ENCODE measurements at regions not wholly inside any gene's neighbourhood (a gene's known extent, or its start where the extent isn't known, plus 50 kb on each side); places are given as distances from the start of the nearest gene placed in this dataset.
"Not testable (repeated sequence)": the region's sequence is repeated elsewhere in the genome, so short reads cannot be mapped to it uniquely, and the experiment has no call there.

GRCh38 chr17:70539132-70539924 is 370.0 kb downstream of the KCNJ2 start:
- no peak for DNase-seq
- intact Hi-C loops (cut with DNase I): no loop called here

DNA sequence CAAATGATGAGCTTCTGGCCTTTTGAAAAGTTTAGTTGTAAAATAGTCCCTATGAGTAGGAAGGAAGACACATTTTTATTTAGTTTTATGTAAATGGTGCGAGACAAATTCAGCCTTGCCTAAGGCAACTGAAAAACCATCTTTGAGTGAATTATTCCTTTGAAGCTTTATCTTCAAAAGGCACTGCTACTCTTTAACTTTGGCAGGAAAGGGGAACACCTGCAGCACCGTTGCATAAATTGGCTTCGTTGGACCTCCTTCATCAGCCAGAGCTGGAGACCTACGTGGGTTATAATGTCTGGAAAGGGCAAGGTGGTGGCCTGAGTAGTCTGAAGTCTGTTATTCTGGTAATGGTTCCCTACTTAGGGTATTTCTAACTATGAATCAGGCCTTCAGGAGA is 373.5 kb downstream of the KCNJ2 start:
- intact Hi-C loops (cut with DNase I): no loop called here
- DNase-seq: no peak

DNA sequence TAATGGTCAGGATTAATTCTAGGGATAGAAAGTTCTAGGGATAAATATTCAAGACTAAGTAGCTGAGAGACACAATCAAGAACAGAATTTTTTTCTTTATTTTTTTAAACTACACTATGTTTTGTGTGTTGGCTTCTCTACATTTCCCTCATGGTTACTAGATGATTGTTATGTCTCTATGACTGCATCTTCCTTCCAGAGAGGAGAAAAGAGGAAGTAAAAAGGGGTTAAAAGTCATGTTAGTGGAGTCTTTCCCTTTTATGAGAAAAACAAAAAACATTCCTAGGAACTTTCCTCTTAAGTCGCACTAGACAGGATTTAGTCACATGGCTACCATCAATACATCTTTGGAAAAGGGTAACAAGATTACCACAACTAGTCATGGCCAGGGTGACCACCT is 375.0 kb downstream of the KCNJ2 start:
- intact Hi-C loops (cut with DNase I): no loop called here
- DNase-seq: no peak

- DNase-seq: peak in 24 of 42 donors; percentile 8 to 66 (median 28)
- intact Hi-C loops (cut with DNase I): loop anchor here (5.0 to 10.0 kb wide), 3 partner anchors 52 to 988 kb away; partner anchors contain the start of gene KCNJ2
Measured at GRCh38 chr17:70552230-70552981, 383.1 kb downstream of the KCNJ2 start.

DNA sequence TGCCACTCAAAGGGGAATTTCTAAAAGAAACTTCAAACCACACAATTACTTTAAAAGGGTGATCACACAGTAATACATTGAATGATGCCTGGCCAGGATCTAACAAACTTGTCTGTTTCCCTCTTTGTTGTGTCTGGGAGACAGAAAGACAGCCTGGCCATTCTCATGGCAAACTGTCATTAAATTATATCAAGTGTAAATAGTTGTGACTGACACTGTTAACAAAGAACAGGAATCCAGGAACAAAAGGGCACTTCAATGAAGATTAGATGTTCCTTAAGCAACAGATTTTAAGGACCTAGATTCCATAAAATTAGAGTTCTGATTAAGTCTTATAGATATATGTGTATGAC is 383.6 kb downstream of the KCNJ2 start:
- DNase-seq: peak in 1 of 42 donors; percentile 15
- intact Hi-C loops (cut with DNase I): loop anchor here (5.0 to 10.0 kb wide), 3 partner anchors 52 to 988 kb away; partner anchors contain the start of gene KCNJ2

- intact Hi-C loops (cut with DNase I): loop anchor here (10.0 kb wide), 2 partner anchors 49 to 991 kb away; no protein-coding TSS in a partner anchor
- DNase-seq: no peak
Measured at GRCh38 chr17:70555723-70556122, 386.4 kb downstream of the KCNJ2 start.

- DNase-seq: no peak
- intact Hi-C loops (cut with DNase I): loop anchor here (10.0 kb wide), 2 partner anchors 46 to 994 kb away; no protein-coding TSS in a partner anchor
Measured at GRCh38 chr17:70558821-70559220, 389.5 kb downstream of the KCNJ2 start.

DNA sequence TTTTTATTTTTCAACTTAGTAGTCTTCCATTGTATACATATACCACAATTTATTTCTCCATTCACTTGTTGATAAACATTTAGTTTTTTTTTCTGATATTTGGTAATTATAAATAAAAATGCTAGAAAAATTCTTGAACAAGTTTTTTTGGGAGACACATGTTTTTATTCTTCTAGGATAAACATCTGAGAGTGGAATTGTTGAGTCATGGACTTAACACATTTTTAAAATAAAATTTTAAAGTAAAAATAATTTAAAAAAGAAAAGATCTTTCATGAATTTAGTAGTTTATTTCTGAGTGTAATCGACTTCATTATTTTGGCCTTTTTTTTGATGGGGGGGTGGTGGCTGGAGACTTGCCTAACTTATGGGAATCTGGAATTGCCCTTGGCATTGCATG is 391.1 kb downstream of the KCNJ2 start:
- no peak for DNase-seq
- intact Hi-C loops (cut with DNase I): no loop called here

- no peak for DNase-seq
- intact Hi-C loops (cut with DNase I): no loop called here
Measured at GRCh38 chr17:70562137-70562536, 392.8 kb downstream of the KCNJ2 start.

- intact Hi-C loops (cut with DNase I): no loop called here
- no peak for DNase-seq
Measured at GRCh38 chr17:70563281-70563820, 394.0 kb downstream of the KCNJ2 start.

- intact Hi-C loops (cut with DNase I): no loop called here
- no peak for DNase-seq
Measured at GRCh38 chr17:70564006-70564620, 394.8 kb downstream of the KCNJ2 start.

GRCh38 chr17:70569128-70569527 is 399.8 kb downstream of the KCNJ2 start:
- intact Hi-C loops (cut with DNase I): no loop called here
- no peak for DNase-seq

- no peak for DNase-seq
- intact Hi-C loops (cut with DNase I): no loop called here
Measured at GRCh38 chr17:70577456-70577855, 408.1 kb downstream of the KCNJ2 start.

- no peak for DNase-seq
- intact Hi-C loops (cut with DNase I): no loop called here
Measured at GRCh38 chr17:70581459-70581858, 412.1 kb downstream of the KCNJ2 start.

- intact Hi-C loops (cut with DNase I): no loop called here
- DNase-seq: no peak
Measured at GRCh38 chr17:70582777-70583176, 413.4 kb downstream of the KCNJ2 start.

- DNase-seq: no peak
- intact Hi-C loops (cut with DNase I): no loop called here
Measured at GRCh38 chr17:70584255-70584654, 414.9 kb downstream of the KCNJ2 start.

DNA sequence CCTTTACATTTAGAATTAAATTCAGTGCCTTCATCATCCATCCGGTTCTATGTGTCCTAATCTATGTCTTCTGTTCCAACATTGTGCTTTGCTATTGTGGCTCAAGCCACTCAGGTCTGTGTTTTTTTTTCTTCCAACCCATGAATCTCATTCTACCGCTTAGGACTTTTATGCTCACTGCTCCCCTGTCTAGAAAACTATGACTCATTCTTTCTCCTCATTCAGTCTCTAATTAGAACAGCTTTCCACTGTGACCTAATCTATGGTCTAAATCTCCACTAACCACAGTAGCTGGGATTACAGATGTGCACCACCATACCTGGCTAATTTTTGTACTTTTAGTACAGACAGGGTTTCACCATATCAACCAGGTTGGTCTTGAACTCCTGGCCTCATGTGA is 418.7 kb downstream of the KCNJ2 start:
- DNase-seq: no peak
- intact Hi-C loops (cut with DNase I): no loop called here

DNA sequence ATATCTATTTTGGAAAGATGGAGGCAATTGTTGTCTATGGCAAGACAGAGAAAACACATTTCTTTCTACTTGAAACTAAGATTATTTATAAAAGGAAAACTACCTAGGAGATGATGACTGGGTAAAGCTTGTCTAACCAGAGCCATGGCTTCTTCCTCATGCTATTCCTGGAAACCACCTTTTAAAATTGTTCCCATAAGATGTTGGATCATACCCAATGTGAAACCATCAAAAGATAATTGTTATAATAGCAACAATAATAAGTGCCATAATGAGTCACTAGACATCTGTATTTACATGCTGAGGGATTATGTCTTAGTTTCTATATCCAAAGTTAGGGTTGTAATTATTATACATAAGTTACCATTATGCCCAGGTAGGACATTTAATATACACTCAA is 428.4 kb downstream of the KCNJ2 start:
- intact Hi-C loops (cut with DNase I): no loop called here
- no peak for DNase-seq

DNA sequence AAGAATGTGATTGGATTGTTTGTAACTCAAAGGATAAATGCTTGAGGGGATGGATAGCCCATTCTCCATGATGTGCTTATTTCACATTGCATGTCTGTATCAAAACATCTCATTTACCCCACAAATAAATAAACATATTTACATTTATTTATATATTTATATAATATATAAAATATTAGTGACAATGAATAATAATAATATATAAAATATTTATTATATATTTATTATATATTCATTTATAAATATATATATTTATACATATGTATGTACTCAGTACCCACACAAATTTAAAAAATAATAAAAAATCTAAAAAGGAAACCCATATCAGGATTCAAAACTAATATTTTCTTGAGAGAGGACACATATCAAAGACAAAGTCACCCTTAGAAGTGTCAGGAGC is 429.9 kb downstream of the KCNJ2 start:
- DNase-seq: no peak
- intact Hi-C loops (cut with DNase I): no loop called here

GRCh38 chr17:70599945-70600344 is 430.6 kb downstream of the KCNJ2 start:
- DNase-seq: not testable (repeated sequence)
- intact Hi-C loops (cut with DNase I): loop anchor here (10.0 kb wide), 1 partner anchor 45 kb away; no protein-coding TSS in a partner anchor
